GM19438 (cell line): ENCODE measurements at regions not wholly inside any gene's neighbourhood (a gene's known extent, or its start where the extent isn't known, plus 50 kb on each side); places are given as distances from the start of the nearest gene placed in this dataset.
"Not testable (repeated sequence)": the region's sequence is repeated elsewhere in the genome, so short reads cannot be mapped to it uniquely, and the experiment has no call there.

Experiments used
- ATAC-seq: cut with Tn5 transposase; IDR thresholded peaks from one replicate; pipeline ENCODE4 v1.9.1; 2021; ENCODE audit warnings: low read depth; ENCODE audit not compliant: unreplicated experiment

DNA sequence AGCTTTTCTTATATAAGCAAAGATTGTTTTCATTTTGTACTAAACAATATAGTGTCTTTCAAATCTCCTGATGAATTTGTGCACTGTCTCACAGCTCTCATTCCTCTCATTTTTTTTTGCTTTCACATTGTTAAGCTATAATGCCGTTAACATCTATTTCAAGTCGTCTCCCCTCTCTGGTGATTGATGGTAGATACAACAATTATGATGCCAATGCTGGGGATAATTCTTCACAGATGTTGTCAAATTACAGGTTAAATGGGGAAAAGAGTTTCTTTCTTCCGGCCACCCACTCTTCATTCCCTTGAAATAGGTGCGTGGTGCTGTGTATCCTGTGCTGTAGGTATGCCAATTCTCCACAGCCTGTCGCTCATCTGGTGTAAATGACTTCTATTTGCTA is 1053.7 kb upstream of the ZEB2 start:
- ATAC-seq, result no peak

DNA sequence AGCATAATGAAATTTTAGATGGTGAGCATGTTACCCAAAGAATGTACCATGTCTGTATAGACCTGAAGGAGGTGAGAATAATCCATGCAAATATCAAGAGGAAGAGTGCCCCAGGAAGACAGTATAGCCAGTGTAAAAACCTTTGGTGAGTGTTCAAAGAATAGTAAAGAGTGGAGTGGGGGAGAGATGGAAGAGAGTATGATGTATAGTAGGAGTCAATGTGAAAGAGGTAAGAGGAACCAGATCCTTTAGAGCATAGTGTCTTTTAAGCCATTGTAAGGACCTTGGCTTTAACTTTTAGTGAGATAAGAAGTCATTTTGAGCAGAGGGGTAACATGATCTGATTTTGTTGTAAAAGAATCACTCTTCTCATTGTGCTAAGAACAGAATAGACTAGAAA is 1052.3 kb upstream of the ZEB2 start:
- no peak for ATAC-seq

DNA sequence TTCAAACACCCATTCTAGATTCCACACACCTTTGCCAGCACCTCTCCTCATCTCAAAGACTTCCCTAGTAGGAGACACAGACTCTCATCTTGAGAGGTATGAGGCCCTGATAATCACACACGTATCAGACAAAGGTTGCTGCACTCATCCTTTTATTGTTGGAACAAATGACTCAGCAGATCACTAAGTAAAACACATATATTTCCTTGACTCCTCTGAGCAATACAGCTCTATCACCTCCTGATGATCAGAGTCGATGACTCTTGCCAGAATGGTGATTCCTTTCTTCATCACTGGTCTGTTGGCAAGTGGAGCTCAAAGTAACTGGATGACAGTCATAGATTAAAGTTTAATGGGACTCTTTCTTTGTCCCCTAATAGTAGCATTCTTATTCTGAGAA is 1049.2 kb upstream of the ZEB2 start:
- ATAC-seq, result no peak

DNA sequence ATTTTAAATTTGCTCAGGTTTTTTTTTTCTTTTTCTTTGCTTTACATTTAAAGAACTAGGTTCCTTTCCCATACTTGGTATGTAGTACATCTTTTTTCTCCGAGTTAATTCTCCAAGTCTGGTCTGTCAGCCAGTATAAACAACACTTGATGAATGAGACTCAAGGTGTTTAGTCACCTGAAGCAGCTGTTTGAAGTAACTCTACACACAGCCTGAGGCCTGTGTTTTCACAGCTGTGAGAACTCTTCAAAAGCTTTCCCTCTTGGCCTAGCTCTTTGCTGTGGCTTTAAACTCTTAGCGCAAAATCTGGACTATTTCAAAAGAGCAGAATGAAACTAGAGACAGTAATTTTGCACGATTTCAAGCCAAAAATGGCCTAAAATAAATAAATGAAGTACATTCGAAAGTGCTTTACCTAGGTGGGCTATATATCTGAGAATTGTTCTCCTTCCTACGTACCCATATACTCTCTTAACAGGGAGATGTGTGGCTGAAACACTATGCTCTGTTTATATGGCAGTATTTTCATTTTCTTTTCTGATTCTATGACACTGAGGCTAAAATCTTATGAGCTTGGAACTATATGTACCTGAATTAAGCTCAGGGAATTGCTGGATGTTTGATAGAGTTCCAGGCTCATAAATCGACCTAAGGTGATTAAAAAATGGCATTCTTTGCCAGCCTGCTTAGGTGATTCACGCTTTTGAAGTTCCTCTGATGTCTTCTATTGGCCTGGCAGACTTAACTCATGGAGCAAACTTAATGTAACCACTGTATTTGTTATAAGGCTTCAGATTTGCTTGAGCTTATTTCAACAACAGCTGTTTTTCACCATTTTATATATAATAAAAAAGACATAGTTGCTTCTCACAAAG is 1044.1 kb upstream of the ZEB2 start:
- no peak for ATAC-seq

DNA sequence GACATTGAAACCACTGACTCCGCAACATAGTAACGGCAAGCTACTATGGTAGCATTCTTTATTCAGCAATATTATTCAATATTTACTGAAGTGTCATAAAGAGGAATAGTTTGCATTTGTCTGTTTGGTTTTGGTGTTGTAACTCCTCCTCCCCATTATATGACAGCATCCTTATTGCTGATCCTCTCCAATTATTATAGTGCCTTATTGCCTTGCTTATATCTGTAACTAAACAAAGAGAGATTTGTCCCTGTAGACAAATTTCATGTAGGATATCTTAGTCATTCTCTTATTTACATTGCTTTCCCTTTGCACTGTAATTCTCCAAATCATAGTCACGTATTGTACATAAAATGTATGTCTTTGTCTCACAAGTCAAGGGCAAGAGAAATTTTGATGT is 1041.2 kb upstream of the ZEB2 start:
- no peak for ATAC-seq

DNA sequence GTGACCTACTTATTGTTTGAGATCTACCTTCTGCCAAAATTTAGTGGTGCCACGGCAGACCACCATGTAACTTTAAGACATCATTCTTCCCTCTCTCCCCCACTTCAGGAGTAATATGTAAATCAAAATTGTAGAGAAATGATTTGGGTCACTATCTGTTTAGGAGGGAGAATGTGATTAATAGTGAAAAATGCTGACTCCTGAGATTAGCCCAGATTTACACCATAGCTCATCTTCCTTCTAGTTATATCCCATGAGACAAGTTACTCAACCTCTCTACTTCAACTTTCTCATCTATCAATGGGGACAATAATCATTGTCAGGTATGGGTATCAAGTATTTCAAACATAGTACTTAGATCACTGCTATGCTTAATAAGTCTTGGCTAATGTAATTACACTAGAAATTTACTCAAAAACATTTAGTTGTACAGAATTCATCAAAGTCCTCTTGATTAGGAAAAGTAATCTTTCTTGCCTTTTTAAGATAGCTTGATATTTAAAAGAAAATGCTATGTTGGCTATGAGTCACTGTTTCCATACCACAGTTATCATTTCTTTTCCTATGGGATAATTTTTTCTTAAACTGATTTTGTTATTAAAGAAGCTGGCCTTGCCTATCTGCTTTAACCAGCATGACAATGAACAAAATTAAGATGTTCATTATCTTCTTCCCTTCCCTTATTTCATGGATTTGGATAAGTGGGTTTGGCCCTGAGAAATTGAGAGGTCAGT is 1038.9 kb upstream of the ZEB2 start:
- ATAC-seq, result no peak

DNA sequence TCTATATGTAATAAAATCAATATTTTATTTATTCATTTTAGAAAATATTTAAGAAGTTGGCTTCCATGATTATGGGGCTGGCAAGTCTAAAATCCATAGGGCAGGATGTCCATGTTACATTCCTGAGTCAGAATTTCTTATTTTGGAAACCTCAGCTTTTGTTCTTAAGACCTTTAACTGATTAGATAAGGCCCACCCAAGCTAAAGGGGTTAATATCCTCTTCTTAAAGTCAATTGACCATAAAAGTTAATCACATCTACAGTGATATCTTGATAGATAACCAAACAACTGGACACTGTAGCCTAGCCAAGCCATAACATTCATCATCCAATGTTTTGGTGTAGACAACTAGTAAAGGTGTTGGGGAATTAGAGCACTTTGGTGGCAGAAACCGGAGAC is 1035.4 kb upstream of the ZEB2 start:
- ATAC-seq, result no peak

DNA sequence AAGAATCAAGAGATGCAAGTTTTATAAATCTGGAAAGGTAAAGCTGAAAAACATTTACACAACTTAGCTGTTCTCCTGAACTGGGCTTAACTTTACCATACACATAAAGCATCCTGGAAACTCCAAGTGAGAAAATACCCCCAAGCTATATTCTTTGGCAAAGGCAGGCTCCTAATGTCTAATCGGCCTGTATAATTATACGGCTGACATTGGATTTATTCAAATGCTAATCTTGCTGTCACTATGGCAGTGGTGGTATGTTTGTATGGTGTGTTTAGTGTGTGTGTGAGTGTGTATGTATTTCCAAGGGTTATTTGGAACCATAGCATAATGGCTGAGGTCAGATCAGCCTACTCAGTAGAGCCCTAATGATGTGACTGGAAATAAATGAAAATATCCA is 1031.8 kb upstream of the ZEB2 start:
- no peak for ATAC-seq

DNA sequence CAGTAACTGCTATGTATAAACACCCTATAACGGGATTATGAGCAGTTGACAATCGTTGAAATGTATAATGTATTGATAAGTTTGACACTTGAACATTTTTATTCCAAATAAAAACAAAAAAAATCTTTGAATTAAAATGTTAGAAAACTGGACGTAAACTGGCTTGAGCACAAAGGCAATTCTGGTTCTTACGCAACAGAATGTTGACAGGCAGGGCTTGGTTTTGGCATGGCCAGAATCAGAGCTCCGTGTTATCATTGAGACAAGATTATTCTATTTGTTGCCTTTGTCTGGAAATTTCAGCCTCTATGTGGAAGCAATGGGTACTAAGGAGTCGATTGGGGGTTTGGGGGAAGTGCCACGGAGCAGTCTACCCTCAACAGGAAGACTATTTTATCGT is 1028.6 kb upstream of the ZEB2 start:
- ATAC-seq, result no peak

DNA sequence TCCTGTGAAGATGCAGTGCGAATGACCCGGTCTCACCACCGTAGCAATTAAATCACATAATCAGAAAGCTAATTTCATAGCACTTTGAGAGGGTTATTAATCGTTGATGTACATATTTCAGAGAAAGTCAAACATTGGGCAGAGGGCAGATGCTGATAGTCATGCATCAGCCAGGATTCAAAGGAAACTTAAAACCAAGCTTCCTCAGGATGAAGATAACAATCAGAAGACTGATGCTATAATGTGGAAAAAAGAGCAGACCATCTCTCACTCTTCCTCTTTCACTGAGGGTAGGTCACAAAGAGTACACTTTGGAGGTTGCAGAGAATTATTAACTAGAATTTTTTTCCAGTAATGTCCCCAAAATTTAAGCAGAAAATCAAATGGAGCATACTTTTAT is 1027.7 kb upstream of the ZEB2 start:
- no peak for ATAC-seq

DNA sequence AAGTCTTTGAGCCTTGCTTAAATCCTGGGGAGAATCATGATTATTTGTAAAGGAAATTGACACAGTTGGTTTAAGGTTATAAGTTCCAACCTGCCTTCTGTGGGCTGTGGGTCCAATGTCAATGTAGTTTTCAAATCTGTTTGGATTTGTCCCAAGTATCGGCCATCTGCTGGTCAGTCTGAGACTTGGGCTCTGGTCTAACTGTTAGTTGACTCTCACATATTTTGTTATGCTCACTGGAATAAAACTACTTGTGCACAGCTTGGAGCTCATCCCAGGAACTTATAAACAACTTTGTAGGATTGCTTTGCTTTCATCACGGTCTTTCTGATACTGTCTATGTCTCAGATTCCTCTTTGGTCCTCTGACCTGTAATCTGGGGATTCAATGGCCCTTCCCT is 1026.2 kb upstream of the ZEB2 start:
- no peak for ATAC-seq

DNA sequence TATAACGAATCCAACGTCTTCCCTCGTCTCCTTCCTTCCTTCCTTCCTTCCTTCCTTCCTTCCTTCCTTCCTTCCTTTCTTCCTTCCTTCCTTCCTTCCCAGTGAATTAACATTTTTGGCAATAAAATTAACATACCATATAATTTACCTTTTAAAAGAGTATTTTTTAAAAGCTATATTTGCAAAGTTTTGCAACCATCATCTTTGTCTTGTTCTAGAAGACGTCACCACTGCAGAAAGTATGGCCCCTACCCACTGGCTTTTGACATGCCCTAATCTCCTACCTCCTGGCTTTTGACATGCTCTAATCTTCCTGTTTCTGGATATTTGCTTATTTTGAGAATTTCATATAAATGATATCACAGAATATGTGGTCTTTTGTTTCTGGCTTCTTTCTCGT is 1023.9 kb upstream of the ZEB2 start:
- no peak for ATAC-seq

DNA sequence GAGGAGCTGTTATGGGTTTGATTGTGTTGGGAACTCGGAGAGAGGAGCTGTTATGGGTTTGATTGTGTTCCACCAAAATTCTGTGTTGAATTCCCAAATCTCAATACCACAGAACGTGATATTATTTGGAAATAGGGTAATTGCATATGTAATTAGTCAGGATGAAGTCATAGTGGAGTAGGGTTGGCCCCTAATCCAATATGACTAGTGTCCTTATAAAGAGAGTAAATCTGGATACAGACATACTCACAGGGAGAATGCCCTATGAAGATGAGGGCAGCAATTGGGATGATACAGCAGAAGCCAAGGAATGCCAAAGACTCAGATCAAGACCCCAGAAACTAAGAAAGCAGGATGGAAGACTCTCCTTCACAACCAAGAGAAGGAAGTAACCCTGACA is 1023.2 kb upstream of the ZEB2 start:
- no peak for ATAC-seq

DNA sequence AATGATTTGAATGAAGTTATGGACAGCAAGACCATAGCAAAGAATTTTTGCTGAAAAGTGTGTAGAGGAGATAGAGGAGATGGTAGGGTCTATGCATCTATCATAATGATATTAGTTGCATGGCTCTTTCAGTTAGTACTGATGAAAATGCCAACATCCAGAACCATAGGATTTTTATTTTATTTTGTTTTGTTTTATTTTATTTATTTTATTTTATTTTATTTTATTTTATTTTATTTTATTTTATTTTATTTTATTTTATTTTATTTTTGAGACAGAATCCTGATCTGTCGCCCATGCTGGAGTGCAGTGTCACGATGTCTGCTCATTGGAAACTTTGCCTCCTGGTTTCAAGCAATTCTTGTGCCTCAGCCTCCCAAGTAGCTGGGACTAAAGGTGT is 1021.1 kb upstream of the ZEB2 start:
- ATAC-seq, result no peak

DNA sequence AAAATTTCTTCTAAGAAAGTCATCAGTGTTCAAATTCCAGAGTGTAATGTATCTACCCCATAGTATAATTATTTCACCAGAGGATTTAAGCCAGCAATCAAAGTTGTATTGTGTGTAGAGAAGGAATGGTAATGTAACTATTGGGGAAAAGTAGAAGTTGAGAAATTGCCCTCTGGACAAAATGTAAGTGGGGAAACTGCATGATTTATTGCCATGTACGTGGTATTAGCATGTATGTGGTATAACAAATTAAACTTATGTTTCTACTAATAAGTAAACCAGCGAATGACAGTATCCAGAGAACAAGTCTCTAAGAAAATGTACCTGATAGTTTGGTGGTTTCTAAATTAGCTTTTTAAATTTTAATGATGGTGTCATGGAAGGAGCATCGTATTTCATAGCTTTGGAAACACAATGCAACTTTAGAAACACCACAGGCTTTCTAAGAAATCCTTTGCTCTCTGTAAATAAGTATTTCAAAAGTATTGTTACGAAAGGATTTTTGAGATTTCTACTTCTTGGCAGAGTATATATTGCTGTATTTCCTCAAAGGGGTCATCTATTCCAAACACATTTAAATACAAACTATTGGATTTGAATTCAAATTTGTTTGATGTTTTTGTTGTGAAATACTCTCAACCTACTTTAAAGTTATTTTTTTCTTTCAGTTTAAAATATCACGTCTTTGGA is 1018.9 kb upstream of the ZEB2 start:
- no peak for ATAC-seq

DNA sequence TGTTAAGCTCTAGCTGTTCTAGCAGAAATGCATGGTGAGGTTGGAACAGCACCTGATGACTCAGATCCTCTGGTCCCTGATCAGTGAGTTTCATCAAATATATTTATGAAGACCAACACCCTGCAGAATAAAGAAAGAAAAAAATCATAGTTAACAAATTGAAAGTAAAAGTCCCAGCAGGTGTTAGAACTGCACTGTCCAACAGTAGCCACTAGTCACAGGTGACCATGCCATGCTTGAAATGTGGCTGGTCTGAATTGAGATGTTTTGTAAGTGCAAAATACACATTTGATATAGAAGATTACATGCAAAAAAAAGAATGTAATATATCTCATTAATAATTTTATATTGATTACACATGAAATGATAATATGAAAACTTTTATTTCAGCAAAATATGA is 1010.7 kb upstream of the ZEB2 start:
- ATAC-seq, result no peak

DNA sequence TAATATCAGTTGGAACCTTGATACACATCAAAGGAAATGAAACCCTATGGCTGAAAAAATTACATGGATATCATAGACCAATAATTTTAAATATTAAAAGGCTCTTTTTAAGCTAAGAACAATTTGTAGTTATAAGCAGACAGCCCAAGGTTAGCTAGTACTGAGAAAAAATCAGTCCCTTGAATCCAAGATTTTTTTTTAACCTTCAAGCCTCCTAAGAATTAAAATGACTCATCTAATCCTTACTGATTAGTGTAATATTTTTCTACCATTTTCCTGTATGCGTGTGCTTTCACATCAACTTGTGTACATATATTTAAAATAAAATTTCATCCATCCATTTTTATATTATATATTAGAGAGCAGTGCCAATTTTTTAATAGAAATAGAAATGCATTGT is 1004.9 kb upstream of the ZEB2 start:
- no peak for ATAC-seq

DNA sequence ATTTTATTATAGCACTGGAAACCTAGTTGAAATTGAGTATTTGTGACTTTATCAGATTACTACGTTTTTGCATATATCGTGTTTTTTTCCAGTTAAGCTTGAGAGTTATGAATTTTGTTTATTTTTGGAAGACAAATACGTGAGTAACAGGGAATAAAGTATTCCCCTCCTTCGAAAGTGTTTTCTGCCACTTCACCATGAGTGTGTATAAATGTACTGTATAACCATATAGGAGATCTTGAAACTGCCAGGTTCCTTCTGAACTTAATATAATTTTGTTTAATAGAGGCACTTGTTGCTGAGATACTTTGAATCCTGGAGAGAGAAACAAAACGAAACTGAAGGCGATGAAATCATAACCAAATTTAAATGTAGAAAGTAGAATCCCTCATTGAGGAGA is 1004.4 kb upstream of the ZEB2 start:
- ATAC-seq, result no peak

DNA sequence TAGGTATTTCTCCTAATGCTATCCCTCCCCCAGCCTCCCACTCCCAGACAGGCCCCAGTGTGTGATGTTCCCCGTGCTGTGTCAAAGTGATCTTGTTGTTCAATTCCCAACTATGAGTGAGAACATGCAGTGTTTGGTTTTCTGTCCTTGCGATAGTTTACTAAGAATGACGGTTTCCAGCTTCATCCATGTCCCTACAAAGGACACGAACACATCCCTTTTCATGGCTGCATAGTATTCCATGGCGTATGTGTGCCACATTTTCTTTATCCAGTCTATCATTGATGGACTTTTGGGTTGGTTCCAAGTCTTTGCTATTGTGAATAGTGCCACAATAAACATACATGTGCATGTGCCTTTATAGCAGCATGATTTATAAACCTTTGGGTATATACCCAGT is 999.3 kb upstream of the ZEB2 start:
- ATAC-seq, result not testable (repeated sequence)

DNA sequence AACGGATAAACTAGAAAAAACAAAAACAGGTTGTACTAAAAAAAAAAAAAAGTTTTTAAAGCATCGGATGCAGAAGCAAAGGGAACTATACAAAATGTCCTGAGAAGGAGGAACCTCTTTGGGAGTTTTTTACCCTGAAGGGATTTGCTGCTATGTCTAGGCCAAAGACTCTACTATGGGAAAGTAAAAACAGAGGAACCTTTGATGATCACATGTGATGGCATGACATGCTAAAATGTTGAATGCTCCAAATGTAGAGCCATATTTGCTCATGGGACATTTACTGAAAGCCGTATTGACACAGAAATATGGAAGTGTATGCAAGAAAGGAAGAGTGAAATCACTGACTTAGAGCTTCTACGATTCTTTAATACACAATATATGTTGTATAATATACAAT is 992.0 kb upstream of the ZEB2 start:
- ATAC-seq, result no peak

DNA sequence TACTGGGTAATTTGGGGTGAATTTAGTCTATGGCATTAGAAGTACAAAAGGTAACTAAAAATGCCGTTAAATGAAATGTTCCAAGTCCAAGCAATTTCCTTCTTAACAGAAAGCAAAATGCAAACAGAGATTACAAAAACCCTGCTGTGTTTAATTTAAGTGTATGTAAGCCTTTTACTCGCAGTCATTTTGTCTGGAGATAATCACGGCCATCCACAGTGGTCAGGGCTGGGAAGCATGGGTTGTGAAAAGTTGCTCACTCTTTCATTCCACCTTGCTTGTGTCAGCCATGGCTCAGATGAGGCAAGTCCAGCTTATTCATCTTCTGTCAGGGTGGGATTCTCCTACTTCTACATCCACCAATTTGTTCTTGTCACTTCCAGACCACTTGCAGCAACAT is 983.6 kb upstream of the ZEB2 start:
- ATAC-seq, result no peak

DNA sequence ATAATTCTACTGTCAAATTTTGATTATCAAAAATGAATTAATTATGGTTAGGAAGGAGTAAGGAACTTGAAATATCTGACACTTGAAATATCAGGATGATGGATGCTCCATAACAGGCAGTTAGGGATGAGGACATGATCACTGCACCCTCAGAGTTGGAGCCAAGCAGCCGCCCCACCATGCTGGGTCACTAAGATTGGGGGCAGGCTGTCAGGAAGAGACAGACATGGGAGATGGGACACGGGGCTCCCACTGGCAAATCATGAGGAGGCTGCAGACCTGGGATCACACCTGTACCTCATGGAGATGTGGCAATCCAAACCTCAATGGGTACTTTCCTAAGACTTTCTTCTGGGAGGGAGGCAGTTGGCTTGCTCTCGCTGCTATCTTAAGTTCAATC is 982.0 kb upstream of the ZEB2 start:
- ATAC-seq, result no peak
